Large intestine (tissue), 3 donors: ENCODE measurements at regions not wholly inside any gene's neighbourhood (a gene's known extent, or its start where the extent isn't known, plus 50 kb on each side); places are given as distances from the start of the nearest gene placed in this dataset.

ENCODE experiments used
- DNase-seq, 2 donors: peaks; one replicate each; pipeline versions ENCODE4 v3.0.0 to v3.0.0-alpha.2; 2013
- H3K27ac ChIP-seq: one replicate; pipeline ENCODE4 v1.5.1; 2013; ENCODE audit warnings: low read length
- H3K27me3 ChIP-seq: 2 replicates; pipeline ENCODE4 v1.6.1; 2013; ENCODE audit warnings: low read length; ENCODE audit not compliant: control insufficient read depth, insufficient read depth
- H3K36me3 ChIP-seq: 2 replicates; pipeline ENCODE4 v1.6.1; 2013; ENCODE audit warnings: low read length; ENCODE audit not compliant: control insufficient read depth, insufficient read depth
- H3K4me1 ChIP-seq: one replicate; pipeline ENCODE4 v1.6.1; 2013; ENCODE audit warnings: low read length; ENCODE audit not compliant: control insufficient read depth, insufficient read depth
- H3K4me3 ChIP-seq: one replicate; pipeline ENCODE4 v1.5.1; 2013; ENCODE audit warnings: low read length
- H3K9me3 ChIP-seq: one replicate; pipeline ENCODE4 v1.6.1; 2013; ENCODE audit warnings: mild to moderate bottlenecking, low read depth, low read length, moderate library complexity; ENCODE audit not compliant: control insufficient read depth
- WGBS: methylation state at CpG from one replicate; pipeline ENCODE4 v1.1.5; 2013; ENCODE audit warnings: low lambda C conversion rate; ENCODE audit not compliant: insufficient coverage; 5-methylcytosine and 5-hydroxymethylcytosine counted together

GRCh38 chr4:112842513-112842912, 205.6 kb downstream of the LARP7 start:
- H3K4me1 ChIP-seq, result no peaks in the 10 kb centered on the region
- H3K27me3 ChIP-seq, result no peaks in the 10 kb centered on the region
- no peaks in the 10 kb centered on the region for H3K36me3 ChIP-seq
- no peaks in the 10 kb centered on the region for H3K9me3 ChIP-seq
- no peak overlapping the region for H3K4me3 ChIP-seq
- no CpG with 5 or more reads among the region's 10 CpGs for WGBS
- no peak overlapping the region for H3K27ac ChIP-seq
- DNase-seq, result no peak

GRCh38 chr4:112845386-112845785, 204.1 kb upstream of the ANK2 start:
- no peaks in the 10 kb centered on the region for H3K27me3 ChIP-seq
- no peak for DNase-seq
- 100% methylated on average over 1 of the region's 3 CpGs for WGBS
- no peaks in the 10 kb centered on the region for H3K4me1 ChIP-seq
- H3K27ac ChIP-seq, result no peak overlapping the region
- H3K4me3 ChIP-seq, result no peak overlapping the region
- no peaks in the 10 kb centered on the region for H3K36me3 ChIP-seq
- no peaks in the 10 kb centered on the region for H3K9me3 ChIP-seq

GRCh38 chr4:112847045-112847444, 202.4 kb upstream of the ANK2 start:
- DNase-seq, result no peak
- no peaks in the 10 kb centered on the region for H3K36me3 ChIP-seq
- no peaks in the 10 kb centered on the region for H3K27me3 ChIP-seq
- no peaks in the 10 kb centered on the region for H3K4me1 ChIP-seq
- H3K9me3 ChIP-seq, result no peaks in the 10 kb centered on the region
- no peak overlapping the region for H3K27ac ChIP-seq
- 79% methylated on average over 3 of the region's 4 CpGs for WGBS
- no peak overlapping the region for H3K4me3 ChIP-seq

GRCh38 chr4:112847781-112848180, 201.7 kb upstream of the ANK2 start:
- WGBS, result no CpG with 5 or more reads among the region's 4 CpGs
- H3K4me1 ChIP-seq, result no peaks in the 10 kb centered on the region
- no peak overlapping the region for H3K27ac ChIP-seq
- DNase-seq, result no peak
- no peaks in the 10 kb centered on the region for H3K36me3 ChIP-seq
- no peaks in the 10 kb centered on the region for H3K9me3 ChIP-seq
- no peaks in the 10 kb centered on the region for H3K27me3 ChIP-seq
- H3K4me3 ChIP-seq, result no peak overlapping the region

- no peak for DNase-seq
- Histone ChIP-seq H3K27me3 (no peaks in the 10 kb centered on the region), H3K4me1 (no peaks in the 10 kb centered on the region), H3K36me3 (no peaks in the 10 kb centered on the region), H3K9me3 (no peaks in the 10 kb centered on the region), H3K4me3 (no peak overlapping the region), H3K27ac (no peak overlapping the region)
Measured at GRCh38 chr4:112848911-112849310, 200.5 kb upstream of the ANK2 start.

- no peak overlapping the region for H3K4me3 ChIP-seq
Measured at GRCh38 chr4:112852601-112853000, 196.9 kb upstream of the ANK2 start.

GRCh38 chr4:112853662-112854256, 195.7 kb upstream of the ANK2 start:
- no peak overlapping the region for H3K4me3 ChIP-seq
- 100% methylated on average over 1 of the region's 3 CpGs for WGBS
- H3K27ac ChIP-seq, result no peak overlapping the region
- no peaks in the 10 kb centered on the region for H3K27me3 ChIP-seq
- H3K36me3 ChIP-seq, result no peaks in the 10 kb centered on the region
- DNase-seq, result no peak
- H3K4me1 ChIP-seq, result no peaks in the 10 kb centered on the region
- H3K9me3 ChIP-seq, result no peaks in the 10 kb centered on the region

More at GRCh38 chr4:112852601-112853000, 196.9 kb upstream of the ANK2 start:
- DNase-seq, result no peak
- Histone ChIP-seq H3K27ac (no peak overlapping the region), H3K4me1 (no peaks in the 10 kb centered on the region), H3K27me3 (no peaks in the 10 kb centered on the region), H3K36me3 (no peaks in the 10 kb centered on the region), H3K9me3 (no peaks in the 10 kb centered on the region)
- WGBS, result 86% methylated on average over 4 of the region's 4 CpGs

GRCh38 chr4:112854420-112854819, 195.0 kb upstream of the ANK2 start:
- Histone ChIP-seq H3K4me1 (no peaks in the 10 kb centered on the region), H3K27ac (no peak overlapping the region), H3K36me3 (no peaks in the 10 kb centered on the region), H3K4me3 (no peak overlapping the region), H3K27me3 (no peaks in the 10 kb centered on the region), H3K9me3 (no peaks in the 10 kb centered on the region)
- DNase-seq, result no peak

GRCh38 chr4:112855058-112855457, 194.4 kb upstream of the ANK2 start:
- Histone ChIP-seq H3K4me3 (no peak overlapping the region), H3K27ac (no peak overlapping the region), H3K4me1 (no peaks in the 10 kb centered on the region), H3K27me3 (no peaks in the 10 kb centered on the region), H3K36me3 (no peaks in the 10 kb centered on the region), H3K9me3 (no peaks in the 10 kb centered on the region)
- DNase-seq, result no peak
- WGBS, result 29% methylated on average over 1 of the region's 3 CpGs

- Histone ChIP-seq H3K9me3 (no peaks in the 10 kb centered on the region), H3K27me3 (no peaks in the 10 kb centered on the region), H3K36me3 (no peaks in the 10 kb centered on the region), H3K4me3 (no peak overlapping the region), H3K27ac (no peak overlapping the region), H3K4me1 (no peaks in the 10 kb centered on the region)
- no peak for DNase-seq
- WGBS, result 80% methylated on average over 1 of the region's 1 CpG
Measured at GRCh38 chr4:112857461-112857860, 192.0 kb upstream of the ANK2 start.

GRCh38 chr4:112858751-112859150, 190.7 kb upstream of the ANK2 start:
- 100% methylated on average over 1 of the region's 3 CpGs for WGBS
- no peaks in the 10 kb centered on the region for H3K36me3 ChIP-seq
- DNase-seq, result no peak
- no peaks in the 10 kb centered on the region for H3K27me3 ChIP-seq
- H3K4me1 ChIP-seq, result no peaks in the 10 kb centered on the region
- H3K9me3 ChIP-seq, result no peaks in the 10 kb centered on the region
- H3K4me3 ChIP-seq, result no peak overlapping the region
- no peak overlapping the region for H3K27ac ChIP-seq
